Mesenchymal stem cell (in vitro differentiated cells and primary cell): ENCODE measurements at regions not wholly inside any gene's neighbourhood (a gene's known extent, or its start where the extent isn't known, plus 50 kb on each side); places are given as distances from the start of the nearest gene placed in this dataset.

Experiments used
- DNase-seq: peaks from one replicate; pipeline ENCODE4 v3.0.0-alpha.2; 2013
- H2AFZ ChIP-seq: one replicate; pipeline ENCODE4 v1.6.1; 2013; ENCODE audit warnings: low read depth, mild to moderate bottlenecking, control low read depth, inconsistent platforms, low read length, moderate library complexity
- H2AK5ac ChIP-seq: 2 replicates; pipeline ENCODE4 v1.6.1; 2013; ENCODE audit warnings: low read length, moderate library complexity, mild to moderate bottlenecking, inconsistent platforms; ENCODE audit not compliant: severe bottlenecking
- H2BK120ac ChIP-seq: one replicate; pipeline ENCODE4 v1.6.1; 2013; ENCODE audit warnings: low read depth, mild to moderate bottlenecking, inconsistent platforms, low read length, moderate library complexity
- H2BK12ac ChIP-seq, 2 experiments: one replicate each; pipeline ENCODE4 v1.6.1; 2013; ENCODE audit warnings: inconsistent platforms in 2 of 2, low read length in 2 of 2, mild to moderate bottlenecking in 2 of 2, moderate library complexity in 2 of 2, control low read depth in 1 of 2
- H2BK15ac ChIP-seq: one replicate; pipeline ENCODE4 v1.6.1; 2013; ENCODE audit warnings: mild to moderate bottlenecking, low read depth, inconsistent platforms; ENCODE audit not compliant: poor library complexity, severe bottlenecking
- H2BK5ac ChIP-seq: 2 replicates; pipeline ENCODE4 v1.6.1; 2013; ENCODE audit warnings: low read depth, mild to moderate bottlenecking, low read length, control low read depth, inconsistent platforms; ENCODE audit not compliant: poor library complexity, severe bottlenecking
- H3K14ac ChIP-seq, 2 experiments: one replicate each; pipeline ENCODE4 v1.6.1; 2013; ENCODE audit warnings: inconsistent platforms in 2 of 2, low read length in 2 of 2, control low read depth in 1 of 2, mild to moderate bottlenecking in 1 of 2, moderate library complexity in 1 of 2
- H3K18ac ChIP-seq, 2 experiments: one replicate each; pipeline ENCODE4 v1.6.1; 2013; ENCODE audit warnings: inconsistent platforms in 2 of 2, low read length in 2 of 2, control low read depth in 1 of 2, low read depth in 1 of 2, mild to moderate bottlenecking in 1 of 2
- H3K23ac ChIP-seq, 2 experiments: one replicate each; pipeline ENCODE4 v1.6.1; 2013; ENCODE audit warnings: inconsistent platforms in 2 of 2, low read length in 2 of 2, mild to moderate bottlenecking in 2 of 2, moderate library complexity in 2 of 2, control low read depth in 1 of 2
- H3K27ac ChIP-seq: 2 replicates; pipeline ENCODE4 v1.5.1; 2013; ENCODE audit warnings: mild to moderate bottlenecking, moderate library complexity, low read length, control low read depth, inconsistent platforms; ENCODE audit not compliant: poor library complexity, severe bottlenecking
- H3K27me3 ChIP-seq, 2 experiments: 2 replicates each; pipeline versions ENCODE4 v1.6.1 to v1.7.0; 2013; ENCODE audit warnings: low read length in 2 of 2, mild to moderate bottlenecking in 2 of 2, moderate library complexity in 2 of 2, control low read depth in 1 of 2, inconsistent platforms in 1 of 2; ENCODE audit not compliant: control insufficient read depth in 1 of 2, insufficient read depth in 1 of 2
- H3K36me3 ChIP-seq, 2 experiments: 2 replicates each; pipeline versions ENCODE4 v1.6.1 to v1.7.0; 2013; ENCODE audit warnings: low read length in 2 of 2, control low read depth in 1 of 2, inconsistent platforms in 1 of 2, low read depth in 1 of 2, mild to moderate bottlenecking in 1 of 2; ENCODE audit not compliant: insufficient read depth in 2 of 2, control insufficient read depth in 1 of 2
- H3K4ac ChIP-seq, 2 experiments: one replicate each; pipeline ENCODE4 v1.6.1; 2013; ENCODE audit warnings: inconsistent platforms in 2 of 2, low read length in 2 of 2, mild to moderate bottlenecking in 2 of 2, moderate library complexity in 2 of 2, control low read depth in 1 of 2, low read depth in 1 of 2
- H3K4me1 ChIP-seq: 2 replicates; pipeline ENCODE4 v1.6.1; 2013; ENCODE audit warnings: low read depth, low read length, control low read depth; ENCODE audit not compliant: control insufficient read depth, insufficient read depth
- H3K4me2 ChIP-seq: 2 replicates; pipeline ENCODE4 v1.6.1; 2013; ENCODE audit warnings: low read length, mild to moderate bottlenecking, inconsistent platforms; ENCODE audit not compliant: poor library complexity, severe bottlenecking
- H3K4me3 ChIP-seq, 2 experiments: 2 replicates each; pipeline versions ENCODE4 v1.5.1 to v1.7.0; 2013; ENCODE audit warnings: low read length in 2 of 2, mild to moderate bottlenecking in 2 of 2, control low read depth in 1 of 2, low read depth in 1 of 2; ENCODE audit not compliant: insufficient read depth in 1 of 2
- H3K79me1 ChIP-seq: replicated peaks from 2 replicates; pipeline ENCODE4 v1.6.1; 2013; ENCODE audit warnings: mild to moderate bottlenecking, control low read depth, low read length, inconsistent platforms; ENCODE audit not compliant: poor library complexity, severe bottlenecking
- H3K9ac ChIP-seq: 2 replicates; pipeline ENCODE4 v1.7.0; 2013; ENCODE audit warnings: mild to moderate bottlenecking, low read length, moderate library complexity
- H3K9me3 ChIP-seq: 2 replicates; pipeline ENCODE4 v1.7.0; 2013; ENCODE audit warnings: mild to moderate bottlenecking, low read length; ENCODE audit not compliant: control insufficient read depth
- H4K8ac ChIP-seq: one replicate; pipeline ENCODE4 v1.6.1; 2013; ENCODE audit warnings: inconsistent platforms, mild to moderate bottlenecking, low read length, moderate library complexity
- H4K91ac ChIP-seq: one replicate; pipeline ENCODE4 v1.6.1; 2013; ENCODE audit warnings: mild to moderate bottlenecking, low read length, inconsistent platforms
- WGBS: methylation state at CpG from one replicate; pipeline ENCODE4 v1.1.7; 2013; ENCODE audit warnings: mixed read lengths; 5-methylcytosine and 5-hydroxymethylcytosine counted together

DNA sequence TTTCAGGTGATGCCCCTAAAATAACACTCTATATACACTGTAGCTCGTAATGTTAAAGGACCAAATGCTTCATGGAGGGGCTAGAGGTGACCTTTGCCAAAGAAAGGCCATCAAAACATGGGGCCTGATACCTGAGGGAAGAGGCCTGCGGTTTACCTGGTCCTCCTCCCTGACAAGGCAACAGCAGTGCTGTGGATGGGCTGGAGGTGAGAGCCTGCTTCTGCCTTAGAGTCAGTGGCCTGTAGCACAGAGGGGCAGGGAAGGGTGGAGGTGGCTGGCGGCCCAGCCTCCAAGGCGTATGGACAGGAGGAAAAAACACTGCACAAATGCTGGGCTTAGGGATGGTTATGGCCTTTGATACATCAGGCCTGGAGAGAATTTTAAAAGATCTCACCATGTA lies 137.8 kb upstream of the USP38 start:
- H3K27me3 ChIP-seq, result no peaks in the 10 kb centered on the region
- H3K4me2 ChIP-seq, result no peak overlapping the region
- H3K4ac ChIP-seq, result no peak overlapping the region
- H2BK120ac ChIP-seq, result no peak overlapping the region
- H3K14ac ChIP-seq, result no peak overlapping the region
- no peaks in the 10 kb centered on the region for H3K36me3 ChIP-seq
- H3K9me3 ChIP-seq, result no peaks in the 10 kb centered on the region
- no peak for DNase-seq
- no peak overlapping the region for H3K4me3 ChIP-seq
- peaks cover 2% of the 10 kb centered on the region for H3K4me1 ChIP-seq
- no peak overlapping the region for H2BK5ac ChIP-seq
- no peak overlapping the region for H4K8ac ChIP-seq
- H2AK5ac ChIP-seq, result no peak overlapping the region
- no peak overlapping the region for H4K91ac ChIP-seq
- H2BK15ac ChIP-seq, result no peak overlapping the region
- no peak overlapping the region for H3K23ac ChIP-seq
- H3K9ac ChIP-seq, result no peak overlapping the region
- 89% methylated on average over 4 of the region's 4 CpGs for WGBS
- H2BK12ac ChIP-seq, result no peak overlapping the region
- no peak overlapping the region for H2AFZ ChIP-seq
- H3K27ac ChIP-seq, result no peak overlapping the region
- no peak overlapping the region for H3K18ac ChIP-seq
- H3K79me1 ChIP-seq, result no peaks in the 10 kb centered on the region

GRCh38 chr4:143054971-143055370 lies 129.7 kb upstream of the USP38 start:
- H2BK15ac ChIP-seq, result no peak overlapping the region
- H4K8ac ChIP-seq, result no peak overlapping the region
- H3K9me3 ChIP-seq, result peaks cover 3% of the 10 kb centered on the region
- no peak overlapping the region for H3K18ac ChIP-seq
- no peak for DNase-seq
- H3K79me1 ChIP-seq, result no peaks in the 10 kb centered on the region
- no peak overlapping the region for H2AK5ac ChIP-seq
- no peaks in the 10 kb centered on the region for H3K27me3 ChIP-seq
- H2AFZ ChIP-seq, result no peak overlapping the region
- H3K4me2 ChIP-seq, result no peak overlapping the region
- H4K91ac ChIP-seq, result no peak overlapping the region
- no CpG with 5 or more reads among the region's 1 CpG for WGBS
- no peak overlapping the region for H2BK120ac ChIP-seq
- no peaks in the 10 kb centered on the region for H3K4me1 ChIP-seq
- no peak overlapping the region for H3K9ac ChIP-seq
- no peak overlapping the region for H3K14ac ChIP-seq
- H3K4ac ChIP-seq, result no peak overlapping the region
- H2BK12ac ChIP-seq, result no peak overlapping the region
- no peak overlapping the region for H2BK5ac ChIP-seq
- H3K4me3 ChIP-seq, result no peak overlapping the region
- no peak overlapping the region for H3K23ac ChIP-seq
- no peaks in the 10 kb centered on the region for H3K36me3 ChIP-seq
- H3K27ac ChIP-seq, result no peak overlapping the region

- H3K27ac ChIP-seq, result no peak overlapping the region
- no peak overlapping the region for H2AK5ac ChIP-seq
- H2AFZ ChIP-seq, result no peak overlapping the region
- no peak overlapping the region for H3K14ac ChIP-seq
- H3K27me3 ChIP-seq, result no peaks in the 10 kb centered on the region
- no peak overlapping the region for H3K4me2 ChIP-seq
- peaks cover 3% of the 10 kb centered on the region for H3K9me3 ChIP-seq
- H2BK120ac ChIP-seq, result no peak overlapping the region
- no peak overlapping the region for H2BK15ac ChIP-seq
- no peak for DNase-seq
- H3K79me1 ChIP-seq, result no peaks in the 10 kb centered on the region
- no peak overlapping the region for H3K4ac ChIP-seq
- H3K4me3 ChIP-seq, result no peak overlapping the region
- no peaks in the 10 kb centered on the region for H3K36me3 ChIP-seq
- no peak overlapping the region for H3K9ac ChIP-seq
- no peak overlapping the region for H2BK5ac ChIP-seq
- no peak overlapping the region for H4K8ac ChIP-seq
- no peak overlapping the region for H3K18ac ChIP-seq
- no peak overlapping the region for H2BK12ac ChIP-seq
- H3K23ac ChIP-seq, result no peak overlapping the region
- no CpG with 5 or more reads among the region's 4 CpGs for WGBS
- no peaks in the 10 kb centered on the region for H3K4me1 ChIP-seq
- no peak overlapping the region for H4K91ac ChIP-seq
These were observed 128.7 kb upstream of the USP38 start for GRCh38 chr4:143055997-143056396.

DNA sequence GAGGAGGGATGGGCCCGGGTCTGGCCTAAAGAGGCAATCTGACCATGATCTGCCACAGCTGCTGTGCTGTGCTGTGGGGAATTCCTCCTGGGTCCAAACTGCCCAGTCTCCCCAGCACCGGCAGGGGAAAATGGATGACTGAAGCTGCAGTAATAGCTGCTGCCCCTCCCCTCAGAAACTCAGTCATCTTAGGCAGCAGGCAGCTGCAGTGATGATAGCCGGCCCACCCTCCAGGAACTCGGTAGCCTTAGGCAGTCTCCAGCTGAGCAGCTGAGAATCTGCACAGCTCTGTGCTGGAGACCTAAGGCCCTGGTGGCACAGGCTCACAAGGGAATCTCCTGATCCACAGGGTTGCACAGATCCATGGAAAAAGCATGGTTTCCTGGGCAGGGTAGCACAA lies 113.4 kb upstream of the USP38 start:
- 68% methylated on average over 4 of the region's 4 CpGs for WGBS

More for the DNA sequence above, 113.4 kb upstream of the USP38 start:
- no peak overlapping the region for H3K9ac ChIP-seq
- no peak overlapping the region for H2BK15ac ChIP-seq
- no peak overlapping the region for H3K4ac ChIP-seq
- no peaks in the 10 kb centered on the region for H3K4me1 ChIP-seq
- DNase-seq, result no peak
- H2BK120ac ChIP-seq, result no peak overlapping the region
- H3K23ac ChIP-seq, result no peak overlapping the region
- H4K91ac ChIP-seq, result no peak overlapping the region
- H3K9me3 ChIP-seq, result peaks cover 15% of the 10 kb centered on the region
- H3K4me2 ChIP-seq, result no peak overlapping the region
- H3K36me3 ChIP-seq, result no peaks in the 10 kb centered on the region
- H3K79me1 ChIP-seq, result no peaks in the 10 kb centered on the region
- no peak overlapping the region for H2BK5ac ChIP-seq
- H3K27me3 ChIP-seq, result no peaks in the 10 kb centered on the region
- H3K14ac ChIP-seq, result no peak overlapping the region
- H3K27ac ChIP-seq, result no peak overlapping the region
- no peak overlapping the region for H2AFZ ChIP-seq
- H3K4me3 ChIP-seq, result no peak overlapping the region
- no peak overlapping the region for H2BK12ac ChIP-seq
- no peak overlapping the region for H4K8ac ChIP-seq
- H3K18ac ChIP-seq, result no peak overlapping the region
- H2AK5ac ChIP-seq, result no peak overlapping the region
